ENCODE measurements at regions not wholly inside any gene's neighbourhood (a gene's known extent, or its start where the extent isn't known, plus 50 kb on each side); places are given as distances from the start of the nearest gene placed in this dataset.

DNA sequence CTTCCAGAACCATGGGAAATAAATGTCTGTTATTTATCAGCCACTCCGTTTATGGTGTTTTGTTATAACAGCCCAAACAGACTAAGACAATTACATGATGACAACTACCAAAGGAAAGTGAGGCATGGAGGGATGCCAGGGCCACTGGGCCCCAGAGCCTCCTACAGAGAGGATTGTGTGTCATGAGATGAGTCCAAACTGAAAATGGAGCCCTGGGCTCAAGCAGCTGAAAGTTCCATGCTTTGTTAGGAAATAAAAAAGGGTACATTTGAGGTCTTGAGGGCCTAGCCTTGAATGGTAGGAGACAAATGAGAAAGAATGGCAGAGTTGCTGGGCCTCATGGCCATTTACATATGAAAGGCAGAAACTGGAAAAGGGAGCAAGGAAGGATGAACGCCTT is 586.5 kb downstream of the CETN3 start:
- H3K27ac ChIP-seq (ENCODE audit: low read length), result no peak overlapping the region
- no peak overlapping the region for H3K9ac ChIP-seq (ENCODE audit: low read length)
- no peaks in the 10 kb centered on the region for H3K9me3 ChIP-seq (ENCODE audit: low read length)
- no peak overlapping the region for H2AFZ ChIP-seq (ENCODE audit: low read depth, low read length)
- no peaks in the 10 kb centered on the region for H3K36me3 ChIP-seq (ENCODE audit: insufficient read depth, low read length)
- H3K27me3 ChIP-seq (ENCODE audit: insufficient read depth, low read depth, low read length), result no peaks in the 10 kb centered on the region
- no peak overlapping the region for H3K4me2 ChIP-seq (ENCODE audit: low read length)
- TF ChIP-seq EP300 (conservative IDR thresholded peaks at IDR 0.05; ENCODE audit: poor library complexity, severe bottlenecking) (no peak), TAF1 (IDR thresholded peaks at IDR 0.05; ENCODE audit: low read depth) (no peak), EZH2 (IDR thresholded peaks at IDR 0.05; ENCODE audit: borderline replicate concordance, insufficient read depth, low read length, poor library complexity, severe bottlenecking) (no peak), SMC3 (conservative IDR thresholded peaks at IDR 0.05; ENCODE audit: poor library complexity) (no peak), REST (IDR thresholded peaks at IDR 0.05; ENCODE audit: borderline replicate concordance) (no peak), CTCF (IDR thresholded peaks at IDR 0.05; ENCODE audit: poor library complexity, severe bottlenecking) (no peak), MXI1 (conservative IDR thresholded peaks at IDR 0.05; ENCODE audit: poor library complexity, severe bottlenecking) (no peak), RAD21 (conservative IDR thresholded peaks at IDR 0.05) (no peak), POLR2AphosphoS5 (IDR thresholded peaks at IDR 0.05) (no peak)
- H3K79me2 ChIP-seq (replicated peaks; ENCODE audit: insufficient read depth, low read length), result no peaks in the 10 kb centered on the region
- no peak overlapping the region for H3K4me3 ChIP-seq (ENCODE audit: low read length)
- H3F3A ChIP-seq (ENCODE audit: insufficient read depth, low read length, poor library complexity, severe bottlenecking), result no peaks in the 10 kb centered on the region
- no peaks in the 10 kb centered on the region for H3K9me2 ChIP-seq (ENCODE audit: insufficient read depth, low read length)
- no peaks in the 10 kb centered on the region for H4K20me1 ChIP-seq (ENCODE audit: insufficient read depth)

DNA sequence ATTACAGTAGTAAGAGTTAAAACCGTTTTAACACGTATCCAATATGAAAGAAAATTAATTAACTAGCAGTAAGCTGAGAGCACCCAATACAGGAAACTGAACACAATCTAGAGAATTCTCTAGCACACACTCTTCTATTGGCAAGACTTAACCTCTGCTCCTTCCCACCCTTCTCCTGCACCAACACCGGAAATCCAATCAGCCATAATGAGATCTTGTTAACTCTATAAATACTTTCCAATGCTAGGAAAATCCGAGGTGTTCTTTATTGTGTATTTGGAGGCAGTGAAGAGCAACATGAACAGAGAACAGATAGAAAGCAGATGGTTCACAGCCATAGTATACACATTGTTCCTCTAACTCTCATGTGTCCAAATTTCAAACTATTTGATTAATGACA is 591.7 kb downstream of the CETN3 start:
- Histone ChIP-seq H3K79me2 (replicated peaks; ENCODE audit: insufficient read depth, low read length) (no peaks in the 10 kb centered on the region), H2AFZ (ENCODE audit: low read depth, low read length) (no peak overlapping the region), H3K4me3 (ENCODE audit: low read length) (no peak overlapping the region), H3K27me3 (ENCODE audit: insufficient read depth, low read depth, low read length) (no peaks in the 10 kb centered on the region), H3K4me2 (ENCODE audit: low read length) (no peak overlapping the region), H3K9me3 (ENCODE audit: low read length) (no peaks in the 10 kb centered on the region), H4K20me1 (ENCODE audit: insufficient read depth) (no peaks in the 10 kb centered on the region), H3K9ac (ENCODE audit: low read length) (no peak overlapping the region), H3K9me2 (ENCODE audit: insufficient read depth, low read length) (no peaks in the 10 kb centered on the region), H3K36me3 (ENCODE audit: insufficient read depth, low read length) (no peaks in the 10 kb centered on the region), H3F3A (ENCODE audit: insufficient read depth, low read length, poor library complexity, severe bottlenecking) (no peaks in the 10 kb centered on the region), H3K27ac (ENCODE audit: low read length) (no peak overlapping the region)
- TF ChIP-seq REST (IDR thresholded peaks at IDR 0.05; ENCODE audit: borderline replicate concordance) (no peak), RAD21 (conservative IDR thresholded peaks at IDR 0.05) (no peak), EP300 (conservative IDR thresholded peaks at IDR 0.05; ENCODE audit: poor library complexity, severe bottlenecking) (no peak), SMC3 (conservative IDR thresholded peaks at IDR 0.05; ENCODE audit: poor library complexity) (no peak), EZH2 (IDR thresholded peaks at IDR 0.05; ENCODE audit: borderline replicate concordance, insufficient read depth, low read length, poor library complexity, severe bottlenecking) (no peak), TAF1 (IDR thresholded peaks at IDR 0.05; ENCODE audit: low read depth) (no peak), POLR2AphosphoS5 (IDR thresholded peaks at IDR 0.05) (no peak), CTCF (IDR thresholded peaks at IDR 0.05; ENCODE audit: poor library complexity, severe bottlenecking) (no peak), MXI1 (conservative IDR thresholded peaks at IDR 0.05; ENCODE audit: poor library complexity, severe bottlenecking) (no peak)

Data from neural cell (in vitro differentiated cells).